MM.1S (cell line): ENCODE measurements at regions not wholly inside any gene's neighbourhood (a gene's known extent, or its start where the extent isn't known, plus 50 kb on each side); places are given as distances from the start of the nearest gene placed in this dataset.

Source experiments
- DNase-seq: peaks from one replicate; pipeline ENCODE4 v3.0.0-alpha.2; 2015
- H2AFZ ChIP-seq: fragments of 300-600 bp; sonication (generic); 2 replicates; pipeline ENCODE4 v1.6.0; 2016; ENCODE audit warnings: antibody characterized with exemption, low read length
- H3F3A ChIP-seq: fragments of 300-600 bp; sonication (generic); 2 replicates; pipeline ENCODE4 v1.6.1; 2016; ENCODE audit warnings: mild to moderate bottlenecking, antibody characterized with exemption, low read length, moderate library complexity, mixed read lengths; ENCODE audit not compliant: insufficient read depth
- H3K27ac ChIP-seq: fragments of 300-600 bp; sonication (generic); 2 replicates; pipeline ENCODE4 v1.5.1; 2016; ENCODE audit warnings: mild to moderate bottlenecking, low read length
- H3K27me3 ChIP-seq: fragments of 300-600 bp; sonication (generic); replicated peaks from 2 replicates; pipeline ENCODE4 v1.6.0; 2016; ENCODE audit warnings: low read length; ENCODE audit not compliant: insufficient read depth
- H3K36me3 ChIP-seq: fragments of 300-600 bp; sonication (generic); replicated peaks from 2 replicates; pipeline ENCODE4 v1.6.1; 2016; ENCODE audit warnings: mild to moderate bottlenecking, low read length, mixed read lengths; ENCODE audit not compliant: insufficient read depth
- H3K4me1 ChIP-seq: fragments of 300-600 bp; sonication (generic); 2 replicates; pipeline ENCODE4 v1.6.1; 2016; ENCODE audit warnings: low read length, mixed read lengths
- H3K4me2 ChIP-seq: fragments of 300-600 bp; sonication (generic); 2 replicates; pipeline ENCODE4 v1.6.0; 2016; ENCODE audit warnings: low read depth, low read length
- H3K4me3 ChIP-seq: fragments of 300-600 bp; sonication (generic); 2 replicates; pipeline ENCODE4 v1.5.1; 2016; ENCODE audit warnings: low read length, mixed read lengths
- H3K79me2 ChIP-seq: fragments of 300-600 bp; sonication (generic); 2 replicates; pipeline ENCODE4 v1.6.1; 2016; ENCODE audit warnings: mixed run types, low read length, mixed read lengths
- H3K9ac ChIP-seq: fragments of 300-600 bp; sonication (generic); 2 replicates; pipeline ENCODE4 v1.6.1; 2016; ENCODE audit warnings: low read length, mixed read lengths
- H3K9me2 ChIP-seq: fragments of 300-600 bp; sonication (generic); replicated peaks from 2 replicates; pipeline ENCODE4 v1.6.1; 2016; ENCODE audit warnings: mild to moderate bottlenecking, low read length, mixed read lengths; ENCODE audit not compliant: insufficient read depth
- H3K9me3 ChIP-seq: fragments of 300-600 bp; sonication (generic); replicated peaks from 2 replicates; pipeline ENCODE4 v1.6.1; 2016; ENCODE audit warnings: mild to moderate bottlenecking, low read length, mixed read lengths; ENCODE audit not compliant: insufficient read depth
- H4K20me1 ChIP-seq: fragments of 300-600 bp; sonication (generic); 2 replicates; pipeline ENCODE4 v1.6.1; 2016; ENCODE audit warnings: mild to moderate bottlenecking, low read length, moderate library complexity, mixed read lengths; ENCODE audit not compliant: insufficient read depth
- EZH2 ChIP-seq: fragments of 300-600 bp; sonication (generic); optimal IDR thresholded peaks from 2 replicates; pipeline ENCODE3; 2017; ENCODE audit warnings: low read depth, mild to moderate bottlenecking, antibody characterized with exemption, low read length, mixed read lengths
- EZH2phosphoT487 ChIP-seq: fragments of 300-600 bp; sonication (generic); IDR thresholded peaks from 2 replicates; pipeline ENCODE4 v1.6.1; 2018; ENCODE audit warnings: antibody characterized with exemption, low read length
- TF ChIP-seq, protein P1 (sequence below): fragments of 300-600 bp; sonication (generic); IDR thresholded peaks from 2 replicates; pipeline ENCODE4 v1.5.1; 2016; ENCODE audit warnings: antibody characterized with exemption, low read length, mixed read lengths

DNA sequence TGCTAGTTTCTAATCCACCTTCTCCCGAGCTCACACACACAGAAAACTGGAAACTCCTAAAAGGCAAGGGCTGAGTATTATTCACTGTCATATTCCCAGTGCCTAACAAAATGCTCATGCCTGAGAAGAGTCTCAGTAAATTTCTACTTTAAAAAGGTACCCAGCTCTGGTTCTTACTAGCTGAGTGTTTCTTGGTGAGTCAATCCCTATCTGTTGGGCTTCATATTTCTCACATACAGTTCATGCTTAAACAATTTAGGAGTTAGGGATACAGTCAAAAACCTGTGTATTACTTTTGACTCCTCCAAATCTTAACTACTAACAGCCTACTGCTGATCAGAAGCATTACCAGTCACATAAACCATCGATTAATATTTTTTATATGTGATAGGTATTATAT is 204.9 kb downstream of the EN1 start:
- Histone ChIP-seq H3K4me1 (no peaks in the 10 kb centered on the region), H3K36me3 (no peaks in the 10 kb centered on the region), H3K27ac (no peak overlapping the region), H3K4me3 (no peak overlapping the region), H3K9ac (no peak overlapping the region), H3K79me2 (no peaks in the 10 kb centered on the region), H3K27me3 (no peaks in the 10 kb centered on the region), H3K4me2 (no peak overlapping the region), H4K20me1 (no peaks in the 10 kb centered on the region), H3K9me2 (no peaks in the 10 kb centered on the region), H3F3A (no peaks in the 10 kb centered on the region), H2AFZ (no peak overlapping the region), H3K9me3 (no peaks in the 10 kb centered on the region)
- DNase-seq, result no peak
- no peak for TF ChIP-seq EZH2phosphoT487

GRCh38 chr2:118641711-118642110 is 205.7 kb downstream of the EN1 start:
- no peaks in the 10 kb centered on the region for H3K9me2 ChIP-seq
- TF ChIP-seq, protein P1, sequence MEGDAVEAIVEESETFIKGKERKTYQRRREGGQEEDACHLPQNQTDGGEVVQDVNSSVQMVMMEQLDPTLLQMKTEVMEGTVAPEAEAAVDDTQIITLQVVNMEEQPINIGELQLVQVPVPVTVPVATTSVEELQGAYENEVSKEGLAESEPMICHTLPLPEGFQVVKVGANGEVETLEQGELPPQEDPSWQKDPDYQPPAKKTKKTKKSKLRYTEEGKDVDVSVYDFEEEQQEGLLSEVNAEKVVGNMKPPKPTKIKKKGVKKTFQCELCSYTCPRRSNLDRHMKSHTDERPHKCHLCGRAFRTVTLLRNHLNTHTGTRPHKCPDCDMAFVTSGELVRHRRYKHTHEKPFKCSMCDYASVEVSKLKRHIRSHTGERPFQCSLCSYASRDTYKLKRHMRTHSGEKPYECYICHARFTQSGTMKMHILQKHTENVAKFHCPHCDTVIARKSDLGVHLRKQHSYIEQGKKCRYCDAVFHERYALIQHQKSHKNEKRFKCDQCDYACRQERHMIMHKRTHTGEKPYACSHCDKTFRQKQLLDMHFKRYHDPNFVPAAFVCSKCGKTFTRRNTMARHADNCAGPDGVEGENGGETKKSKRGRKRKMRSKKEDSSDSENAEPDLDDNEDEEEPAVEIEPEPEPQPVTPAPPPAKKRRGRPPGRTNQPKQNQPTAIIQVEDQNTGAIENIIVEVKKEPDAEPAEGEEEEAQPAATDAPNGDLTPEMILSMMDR, result no peak
- TF ChIP-seq EZH2phosphoT487 (no peak), EZH2 (no peak)

GRCh38 chr2:118639371-118639770 is 208.1 kb downstream of the EN1 start:
- Histone ChIP-seq H4K20me1 (no peaks in the 10 kb centered on the region), H3F3A (no peaks in the 10 kb centered on the region), H3K9me3 (no peaks in the 10 kb centered on the region), H3K27me3 (no peaks in the 10 kb centered on the region), H2AFZ (no peak overlapping the region), H3K27ac (no peak overlapping the region), H3K4me3 (no peak overlapping the region), H3K4me1 (no peaks in the 10 kb centered on the region), H3K36me3 (no peaks in the 10 kb centered on the region), H3K9me2 (no peaks in the 10 kb centered on the region), H3K9ac (no peak overlapping the region), H3K4me2 (no peak overlapping the region), H3K79me2 (no peaks in the 10 kb centered on the region)
- no peak for TF ChIP-seq EZH2phosphoT487
- TF ChIP-seq, protein P1, result no peak
- TF ChIP-seq EZH2, result no peak
- DNase-seq, result no peak

More at GRCh38 chr2:118641711-118642110, 205.7 kb downstream of the EN1 start:
- Histone ChIP-seq H3F3A (no peaks in the 10 kb centered on the region), H3K36me3 (no peaks in the 10 kb centered on the region), H2AFZ (no peak overlapping the region), H4K20me1 (no peaks in the 10 kb centered on the region), H3K79me2 (no peaks in the 10 kb centered on the region), H3K27ac (no peak overlapping the region), H3K4me1 (no peaks in the 10 kb centered on the region), H3K27me3 (no peaks in the 10 kb centered on the region), H3K4me2 (no peak overlapping the region), H3K9ac (no peak overlapping the region), H3K9me3 (no peaks in the 10 kb centered on the region), H3K4me3 (no peak overlapping the region)
- DNase-seq, result no peak

DNA sequence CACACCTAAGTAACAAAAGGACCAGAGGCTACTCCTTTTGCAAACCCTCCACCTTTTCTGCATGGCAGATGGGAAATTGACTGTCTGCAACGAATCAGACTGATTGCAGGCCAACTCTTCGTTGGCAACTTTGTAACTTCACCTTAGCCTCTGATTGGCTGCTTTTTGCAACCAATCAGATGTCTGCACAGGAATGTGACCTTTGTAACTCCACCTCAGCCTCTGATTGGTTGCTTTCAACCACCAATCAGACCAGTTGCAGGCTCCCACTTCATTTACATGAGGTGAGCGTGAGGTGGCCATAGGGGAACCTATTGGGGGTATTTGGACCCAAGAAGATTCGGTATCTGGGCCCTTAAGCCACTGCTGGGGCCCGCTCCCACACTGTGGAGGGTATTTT is 209.0 kb downstream of the EN1 start:
- H3K79me2 ChIP-seq, result no peaks in the 10 kb centered on the region
- H2AFZ ChIP-seq, result no peak overlapping the region
- H3K27ac ChIP-seq, result no peak overlapping the region
- no peak overlapping the region for H3K9ac ChIP-seq
- DNase-seq, result no peak
- no peaks in the 10 kb centered on the region for H3K36me3 ChIP-seq
- H3K9me3 ChIP-seq, result no peaks in the 10 kb centered on the region
- H3K9me2 ChIP-seq, result no peaks in the 10 kb centered on the region
- TF ChIP-seq EZH2phosphoT487, result no peak
- no peak for TF ChIP-seq EZH2
- TF ChIP-seq, protein P1, result no peak
- H3K4me2 ChIP-seq, result no peak overlapping the region
- no peaks in the 10 kb centered on the region for H3F3A ChIP-seq
- H3K4me1 ChIP-seq, result no peaks in the 10 kb centered on the region
- H3K4me3 ChIP-seq, result no peak overlapping the region
- H4K20me1 ChIP-seq, result no peaks in the 10 kb centered on the region
- no peaks in the 10 kb centered on the region for H3K27me3 ChIP-seq
